K562 (cell line): ENCODE measurements at regions not wholly inside any gene's neighbourhood (a gene's known extent, or its start where the extent isn't known, plus 50 kb on each side); places are given as distances from the start of the nearest gene placed in this dataset.

Experiments
- ATAC-seq: fragments of 200-7000 bp; cut with Tn5 transposase; 3 replicates; pipeline ENCODE4 v1.9.1; 2020; ENCODE audit warnings: moderate library complexity
- BruUV-seq: library from RNA; stranded (reverse); fragments of 400-500 nt; replicated peaks from 2 replicates; lab custom pipeline; 2021; lab: Mats Ljungman, UMichigan
- CTCF ChIA-PET: fragments of 300-600 bp; formaldehyde crosslinking; extraction: SDS; loops from one replicate; lab custom pipeline; 2021; ENCODE audit warnings: low intra/inter-chr PET ratio; lab: Yijun Ruan, JAX
- POLR2A ChIA-PET: fragments of 300-600, 350-650 bp; sonication (Branson Sonifier 250); formaldehyde crosslinking; extraction: SDS; loops from one replicate; lab custom pipeline; 2021; ENCODE audit warnings: antibody characterized with exemption, inconsistent platforms; lab: Yijun Ruan, JAX
- DNase-seq, 4 experiments: peaks; one replicate each; pipeline versions ENCODE4 v3.0.0 to v3.0.0-alpha.2; 2011 to 2018; ENCODE audit warnings: low spot score in 3 of 4, mixed read lengths in 3 of 4; ENCODE audit errors: extremely low read depth in 1 of 4
- FAIRE-seq: peaks from 2 replicates; lab custom pipeline; 2011; peaks lifted over from hg19 to GRCh38; lab: Jason Lieb, UNC
- H2AFZ ChIP-seq: 2 replicates; pipeline ENCODE4 v1.6.0; 2011; ENCODE audit warnings: low read depth, low read length, control low read depth, inconsistent platforms
- H3K27ac ChIP-seq: fragments of 200-600 bp; 3 replicates; pipeline ENCODE4 v1.8.0; 2011; ENCODE audit warnings: low read depth, mild to moderate bottlenecking, control low read depth, inconsistent platforms, low read length, moderate library complexity, mixed read lengths; ENCODE audit errors: extremely low read depth
- H3K27me3 ChIP-seq, 2 experiments: fragments of 300-600 bp in 1 of 2; 2 replicates in 1 of 2; 3 replicates in 1 of 2; pipeline versions ENCODE4 v1.6.0 to v1.8.0; 2011; ENCODE audit warnings: inconsistent platforms in 2 of 2, low read length in 2 of 2, mild to moderate bottlenecking in 1 of 2, mixed read lengths in 1 of 2, moderate library complexity in 1 of 2; ENCODE audit not compliant: control insufficient read depth in 2 of 2, insufficient read depth in 2 of 2
- H3K36me3 ChIP-seq: fragments of 300-600 bp; 3 replicates; pipeline ENCODE4 v1.8.0; 2011; ENCODE audit warnings: mild to moderate bottlenecking, low read length, inconsistent platforms; ENCODE audit not compliant: control insufficient read depth, insufficient read depth
- H3K4me1 ChIP-seq, 2 experiments: fragments of 200-600 bp in 1 of 2; replicated peaks in 1 of 2; 2 replicates in 1 of 2; 3 replicates in 1 of 2; pipeline versions ENCODE4 v1.5.1 to v1.8.0; 2011; ENCODE audit warnings: inconsistent platforms in 2 of 2, low read length in 2 of 2, mild to moderate bottlenecking in 1 of 2, mixed read lengths in 1 of 2, moderate library complexity in 1 of 2; ENCODE audit not compliant: control insufficient read depth in 2 of 2, insufficient read depth in 2 of 2
- H3K4me2 ChIP-seq: 2 replicates; pipeline ENCODE4 v1.6.1; 2011; ENCODE audit warnings: low read length, control low read depth, inconsistent platforms, mixed read lengths; ENCODE audit not compliant: insufficient read depth
- H3K4me3 ChIP-seq: fragments of 200-600 bp; sonication (generic), shearing (Covaris generic); 2 replicates; pipeline ENCODE4 v1.5.1; 2016; ENCODE audit warnings: control low read depth, inconsistent platforms
- H3K79me2 ChIP-seq: fragments of 200-600 bp; 3 replicates; pipeline ENCODE4 v1.8.0; 2011; ENCODE audit warnings: low read length, inconsistent platforms; ENCODE audit not compliant: control insufficient read depth, insufficient read depth
- H3K9ac ChIP-seq, 2 experiments: 2 replicates each; pipeline versions ENCODE4 v1.6.0 to v1.6.1; 2011; ENCODE audit warnings: low read depth in 2 of 2, low read length in 2 of 2, control low read depth in 1 of 2, inconsistent platforms in 1 of 2, mild to moderate bottlenecking in 1 of 2, mixed read lengths in 1 of 2; ENCODE audit not compliant: insufficient read depth in 1 of 2
- H3K9me1 ChIP-seq: one replicate; pipeline ENCODE4 v1.6.0; 2011; ENCODE audit warnings: inconsistent platforms, mild to moderate bottlenecking, low read length, moderate library complexity; ENCODE audit not compliant: control insufficient read depth, insufficient read depth
- H3K9me3 ChIP-seq: replicated peaks from 2 replicates; pipeline ENCODE4 v1.5.1; 2011; ENCODE audit warnings: low read depth, low read length, inconsistent platforms; ENCODE audit not compliant: control insufficient read depth, insufficient read depth
- H4K20me1 ChIP-seq: replicated peaks from 2 replicates; pipeline ENCODE4 v1.6.1; 2011; ENCODE audit warnings: low read length, inconsistent platforms, mixed read lengths; ENCODE audit not compliant: control insufficient read depth, insufficient read depth
- AFF1 ChIP-seq, 2 experiments: fragments of 450-650 bp; IDR thresholded peaks; 2 replicates each; pipeline ENCODE4 v1.6.1; 2018; ENCODE audit warnings: mild to moderate bottlenecking in 2 of 2, low read depth in 1 of 2; ENCODE audit not compliant: partially characterized antibody in 2 of 2
- ASH1L ChIP-seq: fragments of 450-650 bp; IDR thresholded peaks from 2 replicates; pipeline ENCODE4 v1.6.1; 2018; ENCODE audit warnings: borderline replicate concordance, mild to moderate bottlenecking, low read depth; ENCODE audit not compliant: partially characterized antibody
- CREM ChIP-seq: IDR thresholded peaks from 2 replicates; pipeline ENCODE4 v1.6.1; 2014; ENCODE audit warnings: antibody characterized with exemption, low read depth
- HDAC8 ChIP-seq: fragments of 450-650 bp; IDR thresholded peaks from 2 replicates; pipeline ENCODE4 v1.6.1; 2016; ENCODE audit warnings: mild to moderate bottlenecking, missing genetic modification characterization, moderate library complexity, missing compliant biosample characterization
- WGBS: fragments of 100-300 bp; shearing (Covaris generic); methylation state at CpG from one replicate; pipeline ENCODE4 v1.1.6; 2016; ENCODE audit warnings: low coverage, mixed read lengths; ENCODE audit not compliant: insufficient coverage; ENCODE audit errors: missing lambda C conversion rate; 5-methylcytosine and 5-hydroxymethylcytosine counted together
- in situ Hi-C: fragments of 300-500 bp; cut with MboI; formaldehyde crosslinking; loops from 4 replicates; pipeline ENCODE4 v1.15.0; 2018; ENCODE audit warnings: inconsistent platforms, mixed read lengths
- intact Hi-C: fragments of 100-400 bp; cut with micrococcal nuclease; formaldehyde crosslinking; loops from 2 replicates; pipeline ENCODE4 v1.14.2; 2022

DNA sequence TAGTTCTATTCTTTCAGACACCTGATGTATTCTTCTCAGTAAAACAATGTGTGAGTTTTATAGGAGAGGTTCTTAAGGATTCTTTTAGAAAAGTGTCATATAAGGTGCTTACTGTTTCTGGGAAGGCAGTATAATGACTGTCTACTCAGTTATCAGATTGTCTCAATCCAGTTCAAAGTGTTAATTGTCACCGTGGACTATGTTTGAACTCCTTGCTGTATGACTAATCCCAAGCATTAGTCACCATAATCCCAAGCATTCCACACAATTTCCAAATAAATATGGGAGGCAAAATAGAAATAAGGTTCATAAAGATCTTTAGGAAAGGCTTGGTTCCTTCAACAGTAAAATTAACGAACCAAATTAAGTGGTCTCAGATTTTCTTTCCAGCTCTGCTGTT, 342.1 kb upstream of the NR5A2 start:
- Histone ChIP-seq H3K9ac (no peak overlapping the region), H3K27me3 (no peaks in the 10 kb centered on the region), H3K27ac (no peak overlapping the region), H3K4me2 (no peak overlapping the region), H3K4me3 (no peak overlapping the region), H3K9me1 (no peaks in the 10 kb centered on the region), H3K79me2 (no peaks in the 10 kb centered on the region), H3K9me3 (no peaks in the 10 kb centered on the region), H4K20me1 (no peaks in the 10 kb centered on the region), H3K36me3 (no peaks in the 10 kb centered on the region), H2AFZ (no peak overlapping the region), H3K4me1 (no peaks in the 10 kb centered on the region)
- in situ Hi-C loops: loop anchor here (10.0 kb wide), 1 partner anchor 799 kb away; no protein-coding TSS in a partner anchor
- TF ChIP-seq AFF1 (IDR thresholded peaks at IDR 0.05; ENCODE audit: low read depth in 1 of 2, partially characterized antibody in 2 of 2) (no peak), CREM (no peak), HDAC8 (no peak), ASH1L (no peak)
- CTCF ChIA-PET: interaction anchor here (0.6 to 1.3 kb wide), 3 partner anchors 444 to 825 kb away, joined by 3 to 6 read pairs (median 3); no protein-coding TSS in a partner anchor
- DNase-seq: no peak
- 3% methylated on average over 2 of the region's 2 CpGs for WGBS
- no peak for FAIRE-seq
- ATAC-seq: no peak
- BruUV-seq: no TSS peak
- intact Hi-C loops: loop anchor here (2.0 kb wide), 1 partner anchor 591 kb away; no protein-coding TSS in a partner anchor
- POLR2A ChIA-PET: no interaction called here
